OCI-M1 (cell line): ENCODE measurements at regions not wholly inside any gene's neighbourhood (a gene's known extent, or its start where the extent isn't known, plus 50 kb on each side); places are given as distances from the start of the nearest gene placed in this dataset.

Experiments
- DNase-seq: peaks from one replicate; lab custom pipeline; 2025; lab: John Stamatoyannopoulos, UW

DNA sequence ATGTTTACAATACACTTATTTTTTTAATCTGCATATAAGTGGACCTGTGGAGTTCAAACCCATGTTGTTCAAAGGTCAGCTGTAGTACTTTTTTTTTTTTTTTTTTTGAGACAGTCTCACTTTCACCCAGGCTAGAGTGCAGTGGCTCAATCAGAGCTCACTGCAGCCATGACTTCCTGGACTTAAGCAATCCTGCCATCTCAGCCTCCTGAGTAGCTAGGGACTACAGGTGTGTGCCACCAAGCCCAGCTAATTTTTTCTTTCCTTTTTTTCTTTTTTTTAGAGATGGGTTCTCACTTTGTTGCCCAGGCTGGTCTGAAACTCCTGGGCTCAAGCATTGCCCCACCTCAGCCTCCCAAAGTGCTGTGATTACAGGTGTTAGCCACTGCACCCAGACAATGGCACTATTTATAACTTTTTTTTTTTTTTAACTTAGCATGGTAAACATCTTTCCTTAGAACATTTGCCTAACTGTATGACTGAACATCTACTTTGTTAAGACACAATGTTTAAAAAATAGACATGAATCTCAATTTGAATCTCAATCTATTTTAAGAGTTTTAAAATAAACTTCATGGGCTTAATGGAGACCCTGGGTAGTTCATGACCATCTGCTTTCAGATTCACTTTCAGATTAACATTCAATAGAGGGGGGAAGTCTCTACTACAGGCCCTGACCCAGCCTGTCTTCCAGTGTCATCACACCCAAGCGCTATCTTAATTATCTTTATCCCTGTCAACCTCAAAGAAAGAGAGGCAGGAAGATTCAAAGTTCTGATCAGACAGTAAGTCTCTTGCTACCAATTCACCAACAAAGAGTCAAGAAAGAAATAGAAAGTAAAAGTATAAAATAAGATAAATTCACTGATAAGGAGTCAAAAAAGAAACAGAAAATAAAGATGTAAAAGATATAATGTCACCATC, 97.7 kb upstream of the DOCK9 start:
- DNase-seq = peak; percentile 51

DNA sequence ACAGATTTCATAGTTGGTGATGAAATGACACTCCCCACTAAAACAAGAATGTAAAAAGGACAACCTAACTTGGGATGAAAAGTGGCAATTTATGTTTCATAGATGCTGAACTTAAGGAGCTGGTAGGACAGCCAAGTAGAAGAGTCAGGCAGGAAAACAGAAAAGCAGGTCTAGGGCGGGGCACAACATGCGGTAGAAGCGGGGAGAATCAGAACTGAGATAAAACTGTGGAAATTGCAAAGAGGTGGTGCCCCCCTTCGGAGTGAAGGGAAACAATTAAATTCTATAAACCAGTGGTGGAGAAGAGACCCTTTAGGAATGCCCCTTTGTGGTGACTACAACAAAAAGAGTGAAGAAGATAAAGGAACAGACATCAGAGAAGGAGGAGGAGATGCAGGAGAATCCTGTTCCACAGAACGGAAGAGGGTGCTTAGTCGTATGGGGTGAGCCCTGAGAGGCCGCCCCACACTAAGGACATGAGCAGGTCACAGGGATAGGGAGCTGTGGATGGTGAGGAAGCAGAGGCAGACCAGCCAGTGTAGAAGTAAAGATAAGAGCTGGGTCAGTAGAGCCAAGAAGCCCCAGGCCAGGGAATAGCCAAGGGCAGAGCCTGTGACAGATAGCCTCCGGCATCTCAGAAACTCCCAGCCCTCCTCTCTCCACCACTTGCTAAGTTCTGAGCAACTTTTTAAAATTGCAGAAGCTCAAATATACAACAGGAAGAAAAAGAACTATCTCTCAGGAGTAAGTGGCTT, 100.3 kb upstream of the DOCK9 start:
- no peak for DNase-seq

DNA sequence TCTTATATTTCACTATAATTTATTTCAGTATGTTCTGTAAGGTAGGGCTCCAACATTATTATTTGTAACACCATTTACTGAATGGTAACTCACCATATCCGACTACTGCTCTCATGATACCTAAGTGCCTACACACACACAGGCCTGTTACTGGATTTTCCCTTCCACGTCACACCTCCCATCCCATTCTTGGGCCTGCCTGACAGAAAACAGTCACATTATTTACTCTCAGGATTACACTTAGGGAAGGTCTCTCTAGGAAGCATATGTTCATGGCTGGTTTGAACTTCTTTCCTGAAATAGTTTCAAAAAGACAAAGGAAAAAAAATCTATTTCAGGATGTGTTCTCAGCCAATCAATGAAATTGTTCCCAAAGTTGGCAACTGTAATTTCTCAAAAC, 102.3 kb upstream of the DOCK9 start:
- no peak for DNase-seq

DNA sequence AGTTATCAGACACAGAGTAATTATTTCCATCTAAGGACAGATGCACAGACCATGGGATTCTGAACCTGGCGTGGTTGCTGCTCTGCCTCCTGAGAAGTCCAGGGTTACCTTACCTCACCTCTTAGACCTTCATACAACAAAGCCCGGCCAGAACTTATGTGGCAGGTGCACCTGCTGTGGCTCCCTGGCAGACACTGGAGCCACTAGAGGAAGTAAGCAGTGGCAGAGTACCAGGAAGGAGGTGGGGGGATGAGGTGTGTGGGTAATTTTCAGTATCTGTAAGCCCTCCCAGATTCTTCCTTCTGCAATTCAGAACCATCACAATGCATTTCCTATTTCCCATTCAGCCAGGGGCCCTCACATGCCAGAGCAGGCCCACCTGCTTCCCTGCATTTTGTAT, 106.1 kb upstream of the DOCK9 start:
- no peak for DNase-seq

DNA sequence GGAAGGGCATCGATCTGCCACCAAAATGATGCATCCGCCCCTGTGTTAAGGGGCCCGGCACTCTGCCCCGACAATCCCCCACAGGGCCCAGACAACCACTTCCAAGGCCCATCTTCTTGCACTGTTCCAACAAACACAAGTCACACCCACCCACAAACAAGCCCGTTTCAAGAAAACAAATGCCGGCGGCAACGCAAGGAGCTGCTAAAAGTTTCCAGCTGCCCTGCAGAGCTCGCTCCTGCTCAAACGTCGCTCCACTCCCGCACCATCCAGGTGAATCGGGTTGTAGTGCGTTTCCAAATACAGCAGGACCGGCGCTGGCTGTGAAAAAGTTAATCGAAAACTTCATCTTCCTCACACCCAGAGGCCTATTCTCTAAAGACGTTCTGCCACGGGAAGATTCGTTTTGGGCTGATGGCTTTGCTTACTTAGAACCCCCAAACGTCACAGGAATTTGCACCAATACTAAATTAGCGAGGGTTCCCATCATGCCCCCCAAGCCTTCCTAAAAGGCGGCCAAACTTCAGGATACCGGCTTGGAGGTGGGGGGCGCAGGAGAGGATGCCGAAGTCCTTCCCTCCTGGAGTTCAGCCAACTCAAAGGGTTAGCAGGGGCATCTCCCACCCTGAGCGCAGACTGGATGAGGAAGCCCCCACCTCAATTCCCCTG, 107.4 kb upstream of the DOCK9 start:
- no peak for DNase-seq

DNA sequence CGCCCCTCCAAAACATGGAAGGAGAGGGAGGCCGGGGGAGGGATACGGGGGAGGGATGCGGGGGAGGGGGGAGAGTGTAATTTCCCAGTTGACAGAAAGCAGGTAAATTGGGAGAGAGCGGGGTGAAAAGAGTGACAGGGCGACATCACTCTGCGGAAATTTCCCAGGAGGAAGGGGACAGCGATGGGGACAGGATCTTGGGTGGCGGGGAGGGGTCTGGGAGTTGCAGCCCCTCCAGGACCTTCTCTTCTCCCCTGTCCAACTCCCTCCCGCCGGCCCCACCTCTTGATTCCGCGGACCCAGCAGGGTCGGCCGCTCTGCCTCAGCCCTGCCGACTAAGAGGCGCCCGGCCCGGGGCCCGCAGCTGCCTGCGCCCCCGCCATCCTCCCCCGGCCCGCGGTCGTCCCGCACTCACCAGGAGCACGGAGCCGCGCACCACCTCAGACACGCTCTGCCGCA, 108.0 kb upstream of the DOCK9 start:
- no peak for DNase-seq

DNA sequence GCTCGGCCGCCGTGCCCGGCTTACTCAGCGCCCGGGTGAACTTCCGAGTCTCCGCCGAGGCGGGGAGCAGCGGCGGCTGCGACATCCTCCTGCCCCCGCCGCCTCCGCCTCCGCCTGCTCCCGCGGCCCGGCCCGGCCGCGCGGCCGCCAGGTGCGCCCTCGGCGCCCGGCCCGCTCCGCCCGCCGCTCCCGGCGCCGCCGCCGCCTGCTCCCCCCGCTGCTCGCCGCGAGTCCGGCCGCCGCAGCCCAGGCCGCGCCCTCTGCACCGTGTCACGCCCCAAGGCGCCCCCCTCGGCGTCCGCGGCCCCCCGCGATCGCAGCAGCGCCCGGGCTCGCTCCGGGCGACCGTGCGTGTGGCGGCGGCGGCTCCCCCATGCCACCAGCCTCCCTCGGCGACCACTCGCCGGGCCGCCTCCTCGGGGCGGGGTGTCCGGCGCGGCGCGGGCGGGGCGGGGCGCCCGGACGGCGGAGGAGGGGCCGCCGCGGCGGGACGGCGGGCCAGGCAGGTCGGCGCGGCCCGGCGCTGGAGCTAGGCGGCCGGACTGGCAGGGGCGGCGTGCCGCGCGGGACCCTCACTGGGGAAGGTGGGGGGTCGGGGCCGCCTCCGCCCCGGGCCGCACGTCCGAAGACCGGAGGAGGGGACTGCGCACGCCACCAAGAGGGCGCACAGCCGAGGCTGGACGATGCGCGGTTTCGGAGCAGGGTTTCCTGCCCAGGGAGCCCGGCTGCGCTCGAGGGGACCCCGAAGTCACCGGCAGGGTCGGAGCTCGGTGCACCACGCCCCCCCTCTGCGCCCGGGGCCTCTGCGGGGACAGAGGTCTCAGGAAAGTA, 108.6 kb upstream of the DOCK9 start:
- peak; percentile 44 for DNase-seq

DNA sequence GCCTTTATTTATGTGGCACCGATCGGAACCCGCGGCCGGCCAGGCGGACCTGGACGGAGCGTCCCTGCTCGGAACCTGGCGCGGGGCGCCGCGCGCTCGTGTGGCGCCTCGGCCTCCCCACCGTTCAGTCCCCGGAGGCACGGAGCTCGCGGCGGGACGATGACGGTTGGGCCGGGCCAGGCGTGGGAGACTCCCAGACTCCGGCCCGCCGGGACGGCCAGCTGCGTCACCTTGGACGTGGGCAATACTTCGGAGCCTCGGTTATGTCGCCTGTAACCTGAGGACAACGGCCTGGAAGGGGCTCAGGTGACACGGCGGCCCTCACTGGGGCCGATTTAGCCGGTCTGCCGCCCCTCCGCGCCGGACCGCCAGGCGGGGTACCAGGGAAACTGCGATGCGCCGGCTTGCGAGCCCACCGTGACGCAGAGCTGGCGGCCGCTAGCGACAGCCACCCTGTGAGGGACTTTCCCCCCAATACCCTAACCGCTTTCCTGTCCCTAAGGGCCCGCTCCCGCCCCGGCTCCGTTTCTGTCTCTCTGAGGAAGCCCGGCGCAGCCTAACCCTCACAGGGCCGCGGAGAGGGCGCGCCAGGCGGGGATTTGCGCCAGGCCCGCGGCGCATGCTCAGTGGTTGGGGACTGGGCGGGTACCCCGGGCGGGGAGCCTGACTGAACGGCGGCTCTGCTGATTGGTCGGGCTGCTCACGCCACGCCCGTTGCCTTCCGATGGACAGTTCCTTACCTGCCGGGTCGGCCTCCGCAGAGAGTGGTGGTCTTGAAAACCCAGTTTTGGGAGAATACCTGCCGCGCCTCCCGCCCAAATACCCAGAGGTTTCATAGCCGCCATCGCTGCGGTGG, 109.5 kb upstream of the DOCK9 start:
- peak; percentile 90 for DNase-seq

DNA sequence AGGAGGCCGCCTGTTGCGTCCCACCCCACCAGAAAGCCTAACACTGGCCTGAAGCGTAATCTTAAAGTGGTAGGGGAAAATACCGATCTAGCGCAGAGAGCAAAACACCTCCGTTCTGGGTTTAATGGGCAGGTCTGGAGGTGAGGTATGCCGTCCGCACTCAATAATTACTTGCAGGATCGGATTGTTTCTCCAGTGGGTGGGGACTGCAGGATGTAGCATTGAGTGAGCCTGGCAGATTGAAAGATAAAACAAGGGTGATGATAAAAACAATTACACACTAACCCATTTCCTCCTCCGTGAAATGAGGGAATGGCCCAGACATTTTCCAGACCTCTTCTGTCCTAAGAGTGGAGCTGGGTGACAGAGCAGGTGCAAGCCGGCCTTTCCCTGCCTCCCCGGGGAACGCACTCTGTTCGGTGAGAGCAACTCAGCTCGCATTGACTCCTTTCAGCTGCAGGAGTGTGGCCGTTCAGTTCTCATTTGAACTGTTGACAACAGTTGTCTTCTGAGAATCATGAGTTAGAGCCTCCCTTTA, 110.2 kb upstream of the DOCK9 start:
- DNase-seq = no peak

DNA sequence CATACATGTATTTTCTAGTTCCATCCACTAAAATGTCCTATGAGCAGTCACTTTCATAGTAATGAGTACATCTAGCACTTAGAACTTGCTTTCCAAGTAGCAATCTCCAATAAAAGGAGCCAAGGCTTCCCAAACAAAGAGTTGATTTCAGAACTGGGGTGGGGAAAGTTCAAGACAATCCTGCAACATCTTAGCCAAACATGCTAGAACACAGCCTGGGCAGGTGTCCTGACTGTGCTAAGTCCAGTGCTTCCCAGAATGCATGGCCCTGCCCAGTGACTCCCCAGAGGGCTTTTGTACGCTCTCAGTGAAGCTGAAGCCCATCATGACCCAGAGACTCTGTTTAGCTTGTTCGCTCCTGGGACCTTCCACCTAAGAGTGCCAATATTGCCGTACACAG, 106.7 kb upstream of the UBAC2 start:
- DNase-seq = no peak

DNA sequence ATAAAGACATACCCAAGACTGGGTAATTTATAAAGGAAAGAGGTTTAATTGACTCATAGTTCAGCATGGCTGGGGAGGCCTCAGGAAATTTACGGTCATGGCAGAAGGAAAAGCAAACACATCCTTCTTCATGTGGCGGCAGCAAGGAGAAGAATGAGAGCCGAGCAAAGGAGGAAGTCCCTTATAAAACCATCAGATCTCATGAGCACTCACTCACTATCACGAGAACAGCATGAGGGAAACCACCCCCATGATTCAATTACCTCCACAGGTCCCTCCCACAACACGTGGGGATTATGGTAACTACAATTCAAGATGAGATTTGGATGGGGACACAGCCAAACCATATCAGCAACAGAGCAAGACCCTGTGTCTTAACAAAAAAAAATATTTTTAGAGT, 98.8 kb upstream of the UBAC2 start:
- DNase-seq = peak; percentile 57

DNA sequence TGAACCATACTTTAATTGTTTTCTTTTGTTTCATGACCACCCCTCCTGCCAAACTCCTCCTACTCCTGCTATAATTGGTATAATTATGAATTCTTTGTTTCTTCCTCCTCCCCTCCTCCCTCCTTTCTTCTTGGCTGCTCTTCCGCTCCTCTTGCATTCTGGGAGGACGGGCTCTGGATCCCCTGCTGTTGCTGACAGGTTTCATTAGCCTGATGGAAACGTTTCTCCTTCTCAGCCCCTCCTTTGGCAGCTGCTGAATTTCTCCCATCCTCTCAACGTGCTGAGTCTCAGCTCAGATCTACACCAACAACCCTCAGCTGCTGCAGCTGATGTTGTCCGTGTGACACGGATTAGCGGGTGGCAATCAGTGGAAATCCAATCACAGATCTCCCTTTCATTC, 97.1 kb upstream of the UBAC2 start:
- DNase-seq = no peak

DNA sequence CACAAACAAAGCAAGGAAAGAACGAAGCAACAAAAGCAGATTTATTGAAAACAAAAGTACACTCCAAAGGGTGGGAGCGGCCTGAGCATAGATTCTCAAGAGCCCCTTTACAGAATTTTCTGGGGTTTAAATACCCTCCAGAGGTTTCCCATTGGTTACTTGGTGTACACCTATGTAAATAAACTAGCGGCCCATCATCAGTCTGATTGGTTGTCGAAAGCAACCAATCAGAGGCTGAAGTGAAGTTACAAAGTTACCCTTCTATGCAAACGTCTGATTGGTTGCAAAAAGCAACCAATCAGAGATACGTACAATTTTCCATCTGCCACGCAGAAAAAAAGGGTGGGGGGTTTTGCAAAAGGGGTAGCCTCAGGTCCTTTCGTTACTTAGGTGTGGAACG, 96.3 kb upstream of the UBAC2 start:
- DNase-seq = no peak

DNA sequence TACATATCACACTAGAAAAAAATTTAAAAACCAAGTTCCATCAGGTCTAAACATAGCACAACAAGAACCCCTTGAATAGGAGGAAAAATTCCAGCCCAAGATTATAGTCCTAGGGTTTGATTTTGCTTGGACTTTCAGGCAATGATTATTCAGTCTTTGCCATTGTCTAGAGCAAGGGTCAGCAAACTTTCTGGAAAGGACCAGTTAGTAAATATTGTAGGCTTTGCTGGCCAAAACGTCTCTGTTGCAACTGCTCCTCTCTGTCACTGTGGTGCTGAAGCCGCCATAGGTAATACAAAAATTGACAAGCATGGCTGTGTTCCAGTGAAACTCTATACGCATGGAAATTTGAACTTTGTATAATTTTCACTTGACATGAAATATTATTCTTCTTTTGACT, 95.5 kb upstream of the UBAC2 start:
- DNase-seq = no peak

DNA sequence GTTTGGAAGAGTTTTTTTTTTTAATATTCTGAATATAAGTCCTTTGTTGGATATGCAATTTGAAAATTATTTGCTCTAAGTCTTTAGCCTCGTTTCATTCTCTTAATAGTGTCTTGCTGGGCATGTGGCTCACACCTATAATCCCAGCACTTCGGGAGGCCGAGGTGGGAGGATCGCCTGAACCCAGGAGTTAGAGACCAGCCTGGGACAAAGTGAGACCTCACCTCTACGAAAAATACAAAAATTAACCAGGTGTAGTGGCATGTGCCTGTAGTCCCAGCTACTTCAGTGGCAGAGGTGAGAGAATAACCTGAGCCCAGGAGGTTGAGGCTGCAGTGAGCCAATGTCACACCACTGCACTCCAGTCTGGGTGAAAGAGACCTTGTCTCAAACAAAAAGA, 87.3 kb upstream of the UBAC2 start:
- no peak for DNase-seq

DNA sequence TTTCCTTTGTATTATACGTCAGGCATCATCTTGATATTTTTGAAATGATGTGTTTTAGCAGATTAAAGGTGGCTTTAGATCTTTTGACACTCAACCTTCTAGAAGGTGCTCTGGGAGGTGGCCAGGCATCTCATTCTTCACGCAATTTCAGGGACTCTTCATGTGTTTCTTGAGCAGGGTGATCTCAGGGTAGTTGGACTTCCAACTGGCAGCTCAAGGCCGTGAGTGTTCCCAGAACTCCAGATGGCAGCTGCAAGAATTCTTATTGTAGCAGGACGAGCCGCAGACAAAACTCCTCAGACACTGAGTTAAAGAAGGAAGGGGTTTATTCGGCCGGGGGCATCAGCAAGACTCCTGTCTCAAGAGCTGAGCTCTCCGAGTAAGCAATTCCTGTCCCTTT, 82.5 kb upstream of the UBAC2 start:
- DNase-seq = no peak

DNA sequence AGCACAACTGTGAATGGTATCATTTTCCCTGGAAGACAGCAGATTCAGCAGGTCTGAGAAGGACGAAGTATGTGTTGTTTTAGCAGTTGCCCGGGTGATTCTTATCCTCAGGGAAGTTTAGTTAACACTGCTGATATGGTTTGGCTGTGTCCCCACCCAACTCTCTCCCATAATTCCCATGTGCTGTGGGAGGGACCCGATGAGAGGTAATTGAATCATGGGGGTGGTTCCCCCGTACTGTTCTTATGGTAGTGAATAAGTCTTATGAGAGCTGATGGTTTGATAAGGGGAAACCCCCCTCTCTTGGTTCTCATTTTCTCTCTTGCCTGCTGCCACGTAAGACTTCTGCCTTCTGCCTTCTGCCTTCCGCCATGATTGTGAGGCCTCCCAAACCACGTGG, 81.0 kb upstream of the UBAC2 start:
- peak; percentile 7 for DNase-seq

DNA sequence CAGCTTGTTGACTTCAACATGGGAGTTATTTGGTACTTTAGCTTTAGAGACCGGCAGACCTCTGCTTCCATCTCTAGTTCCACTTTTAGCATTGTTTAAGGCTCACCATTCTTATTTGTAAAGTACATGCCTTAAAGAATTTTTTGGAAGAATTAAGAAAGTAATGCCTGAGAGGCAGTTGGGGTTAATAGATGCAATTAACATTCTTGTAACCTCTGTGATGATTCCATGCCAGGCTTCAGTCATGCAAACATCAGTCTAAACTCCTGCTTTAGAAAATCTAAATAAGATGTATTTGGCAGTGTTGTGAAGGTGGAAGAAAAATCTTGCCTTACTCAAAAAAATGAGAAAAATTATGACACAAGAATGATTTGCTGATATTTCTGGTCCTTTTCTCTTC, 79.9 kb upstream of the UBAC2 start:
- no peak for DNase-seq

DNA sequence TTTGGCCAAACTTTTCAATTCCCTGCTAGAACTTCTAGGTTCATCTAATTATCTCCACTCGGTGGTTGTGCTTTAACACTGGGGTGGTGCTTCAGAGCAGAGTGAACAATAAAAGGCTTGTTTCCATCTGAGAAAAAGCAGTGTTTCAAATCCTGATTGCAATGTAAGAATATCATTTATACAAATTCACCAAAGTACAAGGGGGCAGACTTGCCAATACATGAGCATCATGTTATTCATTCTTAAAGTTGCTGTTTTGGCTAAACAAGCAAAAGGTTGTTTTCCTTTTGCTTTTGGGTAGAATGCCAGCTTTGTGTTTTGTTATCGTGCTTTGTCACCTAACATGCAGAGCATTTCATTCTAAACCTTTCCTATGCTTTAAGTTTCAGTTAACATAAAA, 78.5 kb upstream of the UBAC2 start:
- DNase-seq = no peak
